GM23338 (cell line): ENCODE measurements at regions not wholly inside any gene's neighbourhood (a gene's known extent, or its start where the extent isn't known, plus 50 kb on each side); places are given as distances from the start of the nearest gene placed in this dataset.
"Not testable (repeated sequence)": the region's sequence is repeated elsewhere in the genome, so short reads cannot be mapped to it uniquely, and the experiment has no call there.

Experiments
- ATAC-seq: fragments of 200-7000 bp; cut with Tn5 transposase; 3 replicates; pipeline ENCODE4 v1.9.1; 2020
- DNase-seq: peaks from one replicate; pipeline ENCODE4 v3.0.0-alpha.2; 2015; ENCODE audit warnings: low spot score
- H2AFZ ChIP-seq: fragments of 200-600 bp; sonication (generic); 2 replicates; pipeline ENCODE4 v1.8.0; 2016; ENCODE audit warnings: antibody characterized with exemption, mild to moderate bottlenecking, moderate library complexity
- H3F3A ChIP-seq: fragments of 200-600 bp; sonication (generic); replicated peaks from 2 replicates; pipeline ENCODE4 v1.8.0; 2017; ENCODE audit warnings: antibody characterized with exemption, mixed run types, low read depth
- H3K27ac ChIP-seq: fragments of 200-600 bp; sonication (generic); 2 replicates; pipeline ENCODE4 v1.6.1; 2016; ENCODE audit warnings: low read depth
- H3K27me3 ChIP-seq: fragments of 200-600 bp; sonication (generic); 2 replicates; pipeline ENCODE4 v1.8.0; 2016; ENCODE audit warnings: mild to moderate bottlenecking, mixed run types, moderate library complexity; ENCODE audit not compliant: insufficient read depth
- H3K36me3 ChIP-seq: fragments of 200-600 bp; sonication (generic); 2 replicates; pipeline ENCODE4 v1.8.0; 2016; ENCODE audit warnings: mild to moderate bottlenecking; ENCODE audit not compliant: insufficient read depth
- H3K4me1 ChIP-seq: fragments of 200-600 bp; sonication (generic); 2 replicates; pipeline ENCODE4 v1.8.0; 2016; ENCODE audit warnings: mild to moderate bottlenecking, moderate library complexity; ENCODE audit not compliant: insufficient read depth
- H3K4me2 ChIP-seq: fragments of 200-600 bp; sonication (generic); 2 replicates; pipeline ENCODE4 v1.7.1; 2017; ENCODE audit warnings: mixed run types
- H3K4me3 ChIP-seq: fragments of 200-600 bp; sonication (generic); 2 replicates; pipeline ENCODE4 v1.6.1; 2016; ENCODE audit warnings: mixed run types
- H3K79me2 ChIP-seq: fragments of 200-600 bp; sonication (generic); replicated peaks from 2 replicates; pipeline ENCODE4 v1.8.0; 2017; ENCODE audit warnings: mild to moderate bottlenecking; ENCODE audit not compliant: insufficient read depth
- H3K9me2 ChIP-seq: fragments of 200-600 bp; sonication (generic); 2 replicates; pipeline ENCODE4 v1.8.0; 2017; ENCODE audit not compliant: insufficient read depth
- H4K20me1 ChIP-seq: fragments of 200-600 bp; sonication (generic); replicated peaks from 2 replicates; pipeline ENCODE4 v1.8.0; 2017; ENCODE audit warnings: mild to moderate bottlenecking; ENCODE audit not compliant: insufficient read depth
- H3K27ac Mint-ChIP-seq: 2 replicates; pipeline ENCODE4 v1.8.0; 2020; ENCODE audit warnings: inconsistent platforms, mild to moderate bottlenecking, moderate library complexity, mixed read lengths
- H3K27me3 Mint-ChIP-seq: 3 replicates; pipeline ENCODE4 v1.8.0; 2022; ENCODE audit warnings: low read depth, mild to moderate bottlenecking, moderate library complexity, mixed read lengths, inconsistent platforms; ENCODE audit not compliant: insufficient read depth, poor library complexity
- H3K36me3 Mint-ChIP-seq: 3 replicates; pipeline ENCODE4 v1.8.0; 2021; ENCODE audit warnings: low read depth, mild to moderate bottlenecking, inconsistent platforms, moderate library complexity, mixed read lengths
- H3K4me1 Mint-ChIP-seq: 3 replicates; pipeline ENCODE4 v1.8.0; 2020; ENCODE audit warnings: mild to moderate bottlenecking, inconsistent platforms, mixed read lengths
- H3K4me3 Mint-ChIP-seq: 3 replicates; pipeline ENCODE4 v1.8.0; 2021; ENCODE audit warnings: moderate library complexity, mild to moderate bottlenecking, inconsistent platforms, mixed read lengths
- H3K9me3 Mint-ChIP-seq: 3 replicates; pipeline ENCODE4 v1.8.0; 2020; ENCODE audit warnings: moderate library complexity, mild to moderate bottlenecking, inconsistent platforms, mixed read lengths
- CREB1 ChIP-seq: fragments of 250-450 bp; sonication (Bioruptor Pico); IDR thresholded peaks from 2 replicates; pipeline ENCODE4 v1.5.0; 2020; ENCODE audit warnings: low read depth, mild to moderate bottlenecking, moderate library complexity
- CTCF ChIP-seq, 2 experiments: fragments of 200-600 bp in 1 of 2; sonication (generic) in 1 of 2; conservative IDR thresholded peaks; 2 replicates each; pipeline versions ENCODE4 v1.5.1 to v1.6.1; 2016 to 2017; ENCODE audit warnings: antibody characterized with exemption in 2 of 2, low read depth in 2 of 2, mild to moderate bottlenecking in 2 of 2, moderate library complexity in 1 of 2
- EZH2 ChIP-seq: fragments of 200-600 bp; sonication (generic); IDR thresholded peaks from one replicate; pipeline ENCODE4 v1.8.0; 2017; ENCODE audit warnings: antibody characterized with exemption, mild to moderate bottlenecking, low read depth; ENCODE audit not compliant: unreplicated experiment
- EZH2phosphoT487 ChIP-seq: fragments of 200-600 bp; sonication (generic); IDR thresholded peaks from one replicate; pipeline ENCODE4 v1.8.1; 2018; ENCODE audit warnings: antibody characterized with exemption; ENCODE audit not compliant: unreplicated experiment
- JUNB ChIP-seq: IDR thresholded peaks from one replicate; pipeline ENCODE4 v1.6.1; 2016; ENCODE audit warnings: antibody characterized with exemption; ENCODE audit not compliant: unreplicated experiment
- ZNF331 ChIP-seq: fragments of 250-450 bp; sonication (Bioruptor Pico); IDR thresholded peaks from 2 replicates; pipeline ENCODE4 v1.5.0; 2020; ENCODE audit warnings: low read depth, mild to moderate bottlenecking, moderate library complexity
- TF ChIP-seq, protein P1 (sequence below): fragments of 250-450 bp; sonication (Bioruptor Pico); IDR thresholded peaks from 2 replicates; pipeline ENCODE4 v1.5.0; 2020; ENCODE audit warnings: mild to moderate bottlenecking, moderate library complexity
- TF ChIP-seq, protein P2 (sequence below): IDR thresholded peaks from 2 replicates; pipeline ENCODE4 v1.6.1; 2016; ENCODE audit warnings: antibody characterized with exemption

DNA sequence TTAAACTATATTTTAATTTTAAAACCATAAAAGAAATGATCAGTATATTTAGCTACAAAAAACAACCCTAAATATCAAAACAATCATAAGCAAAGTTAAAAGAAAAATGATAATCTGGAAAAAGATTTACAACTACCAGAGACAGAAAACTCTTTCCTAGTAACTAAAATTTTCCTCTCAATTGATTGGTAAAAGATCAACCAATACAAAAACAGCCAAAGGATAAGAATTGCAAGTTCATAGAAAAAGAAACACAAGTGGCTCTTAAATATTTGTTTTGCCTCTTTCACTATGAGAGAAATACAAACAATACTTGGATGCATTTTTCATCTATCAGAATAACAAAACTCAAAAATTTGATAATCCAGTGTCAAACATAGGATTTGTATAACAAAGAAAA lies 101.8 kb upstream of the ZC3H15 start (continued):
- TF ChIP-seq, protein P1, sequence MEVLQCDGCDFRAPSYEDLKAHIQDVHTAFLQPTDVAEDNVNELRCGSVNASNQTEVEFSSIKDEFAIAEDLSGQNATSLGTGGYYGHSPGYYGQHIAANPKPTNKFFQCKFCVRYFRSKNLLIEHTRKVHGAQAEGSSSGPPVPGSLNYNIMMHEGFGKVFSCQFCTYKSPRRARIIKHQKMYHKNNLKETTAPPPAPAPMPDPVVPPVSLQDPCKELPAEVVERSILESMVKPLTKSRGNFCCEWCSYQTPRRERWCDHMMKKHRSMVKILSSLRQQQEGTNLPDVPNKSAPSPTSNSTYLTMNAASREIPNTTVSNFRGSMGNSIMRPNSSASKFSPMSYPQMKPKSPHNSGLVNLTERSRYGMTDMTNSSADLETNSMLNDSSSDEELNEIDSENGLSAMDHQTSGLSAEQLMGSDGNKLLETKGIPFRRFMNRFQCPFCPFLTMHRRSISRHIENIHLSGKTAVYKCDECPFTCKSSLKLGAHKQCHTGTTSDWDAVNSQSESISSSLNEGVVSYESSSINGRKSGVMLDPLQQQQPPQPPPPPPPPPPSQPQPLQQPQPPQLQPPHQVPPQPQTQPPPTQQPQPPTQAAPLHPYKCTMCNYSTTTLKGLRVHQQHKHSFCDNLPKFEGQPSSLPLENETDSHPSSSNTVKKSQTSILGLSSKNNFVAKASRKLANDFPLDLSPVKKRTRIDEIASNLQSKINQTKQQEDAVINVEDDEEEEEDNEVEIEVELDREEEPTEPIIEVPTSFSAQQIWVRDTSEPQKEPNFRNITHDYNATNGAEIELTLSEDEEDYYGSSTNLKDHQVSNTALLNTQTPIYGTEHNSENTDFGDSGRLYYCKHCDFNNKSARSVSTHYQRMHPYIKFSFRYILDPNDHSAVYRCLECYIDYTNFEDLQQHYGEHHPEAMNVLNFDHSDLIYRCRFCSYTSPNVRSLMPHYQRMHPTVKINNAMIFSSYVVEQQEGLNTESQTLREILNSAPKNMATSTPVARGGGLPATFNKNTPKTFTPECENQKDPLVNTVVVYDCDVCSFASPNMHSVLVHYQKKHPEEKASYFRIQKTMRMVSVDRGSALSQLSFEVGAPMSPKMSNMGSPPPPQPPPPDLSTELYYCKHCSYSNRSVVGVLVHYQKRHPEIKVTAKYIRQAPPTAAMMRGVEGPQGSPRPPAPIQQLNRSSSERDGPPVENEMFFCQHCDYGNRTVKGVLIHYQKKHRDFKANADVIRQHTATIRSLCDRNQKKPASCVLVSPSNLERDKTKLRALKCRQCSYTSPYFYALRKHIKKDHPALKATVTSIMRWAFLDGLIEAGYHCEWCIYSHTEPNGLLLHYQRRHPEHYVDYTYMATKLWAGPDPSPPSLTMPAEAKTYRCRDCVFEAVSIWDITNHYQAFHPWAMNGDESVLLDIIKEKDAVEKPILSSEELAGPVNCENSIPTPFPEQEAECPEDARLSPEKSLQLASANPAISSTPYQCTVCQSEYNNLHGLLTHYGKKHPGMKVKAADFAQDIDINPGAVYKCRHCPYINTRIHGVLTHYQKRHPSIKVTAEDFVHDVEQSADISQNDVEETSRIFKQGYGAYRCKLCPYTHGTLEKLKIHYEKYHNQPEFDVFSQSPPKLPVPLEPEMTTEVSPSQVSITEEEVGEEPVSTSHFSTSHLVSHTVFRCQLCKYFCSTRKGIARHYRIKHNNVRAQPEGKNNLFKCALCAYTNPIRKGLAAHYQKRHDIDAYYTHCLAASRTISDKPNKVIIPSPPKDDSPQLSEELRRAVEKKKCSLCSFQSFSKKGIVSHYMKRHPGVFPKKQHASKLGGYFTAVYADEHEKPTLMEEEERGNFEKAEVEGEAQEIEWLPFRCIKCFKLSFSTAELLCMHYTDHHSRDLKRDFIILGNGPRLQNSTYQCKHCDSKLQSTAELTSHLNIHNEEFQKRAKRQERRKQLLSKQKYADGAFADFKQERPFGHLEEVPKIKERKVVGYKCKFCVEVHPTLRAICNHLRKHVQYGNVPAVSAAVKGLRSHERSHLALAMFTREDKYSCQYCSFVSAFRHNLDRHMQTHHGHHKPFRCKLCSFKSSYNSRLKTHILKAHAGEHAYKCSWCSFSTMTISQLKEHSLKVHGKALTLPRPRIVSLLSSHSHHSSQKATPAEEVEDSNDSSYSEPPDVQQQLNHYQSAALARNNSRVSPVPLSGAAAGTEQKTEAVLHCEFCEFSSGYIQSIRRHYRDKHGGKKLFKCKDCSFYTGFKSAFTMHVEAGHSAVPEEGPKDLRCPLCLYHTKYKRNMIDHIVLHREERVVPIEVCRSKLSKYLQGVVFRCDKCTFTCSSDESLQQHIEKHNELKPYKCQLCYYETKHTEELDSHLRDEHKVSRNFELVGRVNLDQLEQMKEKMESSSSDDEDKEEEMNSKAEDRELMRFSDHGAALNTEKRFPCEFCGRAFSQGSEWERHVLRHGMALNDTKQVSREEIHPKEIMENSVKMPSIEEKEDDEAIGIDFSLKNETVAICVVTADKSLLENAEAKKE (CRISPR knock-in tag): no peak

DNA sequence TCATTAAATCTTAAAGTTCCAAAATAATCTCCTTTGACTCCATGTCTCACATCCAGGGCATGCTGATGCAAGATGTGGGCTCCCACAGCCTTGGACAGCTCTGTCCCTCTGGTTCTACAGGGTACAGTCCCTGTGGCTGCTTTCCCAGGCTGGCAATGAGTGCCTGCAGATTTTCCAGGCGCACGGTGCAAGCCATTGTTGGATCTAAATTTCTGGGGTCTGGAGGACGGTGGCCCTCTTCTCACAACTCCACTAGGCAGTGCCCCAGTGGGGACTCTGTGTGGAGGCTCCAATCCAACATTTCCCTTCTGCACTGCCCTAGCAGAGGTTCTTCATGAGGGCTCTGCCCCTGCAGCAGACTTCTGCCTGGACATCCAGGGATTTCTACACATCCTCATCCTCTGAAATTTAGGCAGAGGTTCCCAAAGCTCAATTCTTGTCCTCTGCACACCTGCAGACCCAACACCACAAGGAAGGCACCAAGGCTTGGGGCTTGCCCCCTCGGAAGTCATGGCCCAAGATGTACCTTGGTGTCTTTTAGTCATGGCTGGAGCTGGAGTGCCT lies 100.3 kb upstream of the ZC3H15 start:
- not testable (repeated sequence) for ATAC-seq, DNase-seq, H3K4me1 Mint-ChIP-seq, H4K20me1 ChIP-seq, H3K4me2 ChIP-seq, H3K27ac Mint-ChIP-seq, H3K4me3 Mint-ChIP-seq, H2AFZ ChIP-seq, H3K36me3 ChIP-seq, H3K4me1 ChIP-seq, H3K27me3 Mint-ChIP-seq, H3K27me3 ChIP-seq, H3F3A ChIP-seq, H3K9me2 ChIP-seq, H3K27ac ChIP-seq, H3K4me3 ChIP-seq, H3K79me2 ChIP-seq
- peaks cover 24% of the 10 kb centered on the region for H3K9me3 Mint-ChIP-seq
- H3K36me3 Mint-ChIP-seq: peaks cover 30% of the 10 kb centered on the region

DNA sequence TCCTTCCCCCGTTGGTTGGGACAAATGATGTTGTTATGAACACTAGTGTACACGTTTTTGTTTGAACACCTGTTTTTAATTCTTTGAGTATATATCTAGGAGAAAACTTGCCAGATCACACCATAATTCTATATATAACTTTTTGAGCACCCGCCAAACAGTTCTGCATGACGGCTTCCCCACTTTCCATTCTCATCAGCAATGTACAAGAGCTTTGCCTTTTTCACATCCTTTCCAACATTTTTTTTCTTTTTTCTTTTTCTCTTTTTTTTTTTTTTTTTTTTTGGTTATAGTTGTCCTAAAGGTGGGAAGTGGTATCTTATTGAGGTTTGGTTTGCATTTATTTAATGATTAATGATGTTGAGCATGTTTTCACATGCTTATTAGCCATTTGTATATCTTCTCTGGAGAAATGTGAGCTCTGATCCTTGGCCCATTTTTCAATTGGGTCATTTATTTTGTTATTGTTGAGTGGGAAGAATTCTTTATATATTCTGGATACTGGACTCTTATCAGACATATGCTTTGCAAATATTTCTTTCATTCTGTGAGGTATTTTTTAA lies 86.9 kb upstream of the ZC3H15 start:
- H3K36me3 Mint-ChIP-seq: peaks cover 2% of the 10 kb centered on the region; the same call in 2 of the 3 replicates
- TF ChIP-seq CREB1 (CRISPR knock-in tag) (no peak), EZH2 (no peak), JUNB (no peak), CTCF (conservative IDR thresholded peaks at IDR 0.05; ENCODE audit: low read depth in 2 of 2) (no peak), EZH2phosphoT487 (no peak), ZNF331 (CRISPR knock-in tag) (no peak)
- TF ChIP-seq, protein P2, sequence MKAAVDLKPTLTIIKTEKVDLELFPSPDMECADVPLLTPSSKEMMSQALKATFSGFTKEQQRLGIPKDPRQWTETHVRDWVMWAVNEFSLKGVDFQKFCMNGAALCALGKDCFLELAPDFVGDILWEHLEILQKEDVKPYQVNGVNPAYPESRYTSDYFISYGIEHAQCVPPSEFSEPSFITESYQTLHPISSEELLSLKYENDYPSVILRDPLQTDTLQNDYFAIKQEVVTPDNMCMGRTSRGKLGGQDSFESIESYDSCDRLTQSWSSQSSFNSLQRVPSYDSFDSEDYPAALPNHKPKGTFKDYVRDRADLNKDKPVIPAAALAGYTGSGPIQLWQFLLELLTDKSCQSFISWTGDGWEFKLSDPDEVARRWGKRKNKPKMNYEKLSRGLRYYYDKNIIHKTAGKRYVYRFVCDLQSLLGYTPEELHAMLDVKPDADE: no peak

More for the DNA sequence above, 86.9 kb upstream of the ZC3H15 start:
- Histone ChIP-seq H3K27me3 (no peaks in the 10 kb centered on the region), H3F3A (no peaks in the 10 kb centered on the region), H3K9me2 (no peaks in the 10 kb centered on the region), H3K4me1 (no peaks in the 10 kb centered on the region), H4K20me1 (no peaks in the 10 kb centered on the region), H3K4me2 (no peak overlapping the region), H3K27ac (no peak overlapping the region), H3K79me2 (no peaks in the 10 kb centered on the region), H3K36me3 (no peaks in the 10 kb centered on the region), H3K4me3 (no peak overlapping the region), H2AFZ (no peak overlapping the region)
- no peak for DNase-seq
- H3K4me3 Mint-ChIP-seq: no peak overlapping the region
- H3K27me3 Mint-ChIP-seq: peaks cover 2% of the 10 kb centered on the region
- ATAC-seq: no peak
- no peaks in the 10 kb centered on the region for H3K4me1 Mint-ChIP-seq
- no peak overlapping the region for H3K27ac Mint-ChIP-seq
- H3K9me3 Mint-ChIP-seq: peaks cover 5% of the 10 kb centered on the region; the same call in 1 of the 3 replicates
